Ascending aorta (tissue), 2 donors: ENCODE measurements at regions not wholly inside any gene's neighbourhood (a gene's known extent, or its start where the extent isn't known, plus 50 kb on each side); places are given as distances from the start of the nearest gene placed in this dataset.

Source experiments
- DNase-seq, 2 donors: peaks; one replicate each; pipeline ENCODE4 v3.0.0-alpha.2; 2019; ENCODE audit warnings: low spot score in 2 of 2
- H3K27ac ChIP-seq, 2 donors: fragments of 200-600 bp; sonication (generic); one replicate each; pipeline ENCODE4 v1.5.1; 2016 to 2017; ENCODE audit warnings: mild to moderate bottlenecking in 1 of 2
- H3K27me3 ChIP-seq: fragments of 200-600 bp; sonication (generic); one replicate; pipeline ENCODE4 v1.5.1; 2017
- H3K36me3 ChIP-seq, 2 donors: fragments of 200-600 bp; sonication (generic); one replicate each; pipeline ENCODE4 v1.5.1; 2016
- H3K4me1 ChIP-seq, 2 donors: fragments of 200-600 bp; sonication (generic); one replicate each; pipeline ENCODE4 v1.5.1; 2016 to 2017; ENCODE audit warnings: mild to moderate bottlenecking in 1 of 2
- H3K4me3 ChIP-seq, 2 donors: fragments of 200-600 bp; sonication (generic); one replicate each; pipeline ENCODE4 v1.5.1; 2016 to 2017; ENCODE audit warnings: mild to moderate bottlenecking in 1 of 2
- H3K9me3 ChIP-seq, 2 donors: fragments of 200-600 bp; sonication (generic); one replicate each; pipeline ENCODE4 v1.5.1; 2016
- CTCF ChIP-seq, 3 experiments: fragments of 200-600 bp in 2 of 3; fragments of 450-650 bp in 1 of 3; sonication (generic) in 2 of 3; IDR thresholded peaks; one replicate each; pipeline ENCODE4 v1.5.1; 2016 to 2019; ENCODE audit warnings: antibody characterized with exemption in 3 of 3, mild to moderate bottlenecking in 1 of 3, moderate library complexity in 1 of 3
- intact Hi-C: fragments of 100-400 bp; cut with DNase I; formaldehyde crosslinking; loops from one replicate; pipeline ENCODE4 v1.15.1; 2023

GRCh38 chr3:31434819-31435218 lies 97.9 kb upstream of the STT3B start:
- no peaks in the 10 kb centered on the region for H3K4me1 ChIP-seq
- H3K4me3 ChIP-seq = no peak overlapping the region
- H3K9me3 ChIP-seq = peaks cover 0 to 9% of the 10 kb centered on the region in 2 donors
- DNase-seq = no peak
- intact Hi-C loops = no loop called here
- H3K36me3 ChIP-seq = no peaks in the 10 kb centered on the region
- no peak for TF ChIP-seq CTCF (IDR thresholded peaks at IDR 0.05)
- H3K27me3 ChIP-seq = no peaks in the 10 kb centered on the region
- H3K27ac ChIP-seq = no peak overlapping the region

- H3K4me3 ChIP-seq = no peak overlapping the region
- no peaks in the 10 kb centered on the region for H3K36me3 ChIP-seq
- TF ChIP-seq CTCF (IDR thresholded peaks at IDR 0.05) = no peak
- H3K4me1 ChIP-seq = no peaks in the 10 kb centered on the region
- DNase-seq = no peak
- peaks cover 0 to 9% of the 10 kb centered on the region in 2 donors for H3K9me3 ChIP-seq
- H3K27ac ChIP-seq = no peak overlapping the region
- intact Hi-C loops = no loop called here
- H3K27me3 ChIP-seq = no peaks in the 10 kb centered on the region
Measured at GRCh38 chr3:31436830-31437229, 95.9 kb upstream of the STT3B start.

- no peak for DNase-seq
- H3K4me1 ChIP-seq = no peaks in the 10 kb centered on the region
- H3K36me3 ChIP-seq = no peaks in the 10 kb centered on the region
- intact Hi-C loops = no loop called here
- H3K4me3 ChIP-seq = no peak overlapping the region
- no peak for TF ChIP-seq CTCF (IDR thresholded peaks at IDR 0.05)
- no peaks in the 10 kb centered on the region for H3K27me3 ChIP-seq
- H3K27ac ChIP-seq = no peak overlapping the region
- peaks cover 0 to 9% of the 10 kb centered on the region in 2 donors for H3K9me3 ChIP-seq
Measured at GRCh38 chr3:31438742-31439141, 94.0 kb upstream of the STT3B start.

- H3K27ac ChIP-seq = no peak overlapping the region
- no peak overlapping the region for H3K4me3 ChIP-seq
- intact Hi-C loops = no loop called here
- no peaks in the 10 kb centered on the region for H3K36me3 ChIP-seq
- H3K27me3 ChIP-seq = no peaks in the 10 kb centered on the region
- TF ChIP-seq CTCF (IDR thresholded peaks at IDR 0.05) = no peak
- H3K9me3 ChIP-seq = peaks cover 0 to 9% of the 10 kb centered on the region in 2 donors
- H3K4me1 ChIP-seq = no peaks in the 10 kb centered on the region
- no peak for DNase-seq
Measured at GRCh38 chr3:31439890-31440750, 92.6 kb upstream of the STT3B start.

- H3K27me3 ChIP-seq = no peaks in the 10 kb centered on the region
- no peaks in the 10 kb centered on the region for H3K4me1 ChIP-seq
- intact Hi-C loops = no loop called here
- no peak overlapping the region for H3K4me3 ChIP-seq
- peaks cover 0 to 9% of the 10 kb centered on the region in 2 donors for H3K9me3 ChIP-seq
- DNase-seq = no peak
- H3K36me3 ChIP-seq = no peaks in the 10 kb centered on the region
- no peak for TF ChIP-seq CTCF (IDR thresholded peaks at IDR 0.05)
- no peak overlapping the region for H3K27ac ChIP-seq
Measured at GRCh38 chr3:31440878-31441277, 91.8 kb upstream of the STT3B start.
